GM19452 (cell line): ENCODE measurements at regions not wholly inside any gene's neighbourhood (a gene's known extent, or its start where the extent isn't known, plus 50 kb on each side); places are given as distances from the start of the nearest gene placed in this dataset.
"Not testable (repeated sequence)": the region's sequence is repeated elsewhere in the genome, so short reads cannot be mapped to it uniquely, and the experiment has no call there.

ENCODE experiments used
- ATAC-seq: cut with Tn5 transposase; IDR thresholded peaks from one replicate; pipeline ENCODE4 v1.9.1; 2021; ENCODE audit not compliant: unreplicated experiment

- no peak for ATAC-seq
Observed at GRCh38 chr16:52386694-52387093, 160.2 kb downstream of the TOX3 start.

GRCh38 chr16:52384378-52384777 is 162.6 kb downstream of the TOX3 start:
- no peak for ATAC-seq

GRCh38 chr16:52383640-52384292 is 163.2 kb downstream of the TOX3 start:
- no peak for ATAC-seq

- no peak for ATAC-seq
Observed at GRCh38 chr16:52383119-52383518, 163.8 kb downstream of the TOX3 start.

GRCh38 chr16:52379551-52379950 is 167.4 kb downstream of the TOX3 start:
- no peak for ATAC-seq

- no peak for ATAC-seq
Observed at GRCh38 chr16:52376676-52377280, 170.2 kb downstream of the TOX3 start.

- ATAC-seq: no peak
Observed at GRCh38 chr16:52372313-52372712, 174.6 kb downstream of the TOX3 start.

GRCh38 chr16:52368859-52369258 is 178.1 kb downstream of the TOX3 start:
- ATAC-seq: no peak

GRCh38 chr16:52367821-52368220 is 179.1 kb downstream of the TOX3 start:
- ATAC-seq: no peak

- no peak for ATAC-seq
Observed at GRCh38 chr16:52366983-52367382, 180.0 kb downstream of the TOX3 start.

GRCh38 chr16:52364500-52364899 is 182.4 kb downstream of the TOX3 start:
- ATAC-seq: no peak

GRCh38 chr16:52363082-52363481 is 183.9 kb downstream of the TOX3 start:
- no peak for ATAC-seq

- no peak for ATAC-seq
Observed at GRCh38 chr16:52357711-52358110, 189.2 kb downstream of the TOX3 start.

- no peak for ATAC-seq
Observed at GRCh38 chr16:52353249-52353648, 193.7 kb downstream of the TOX3 start.

GRCh38 chr16:52351451-52351850 is 195.5 kb downstream of the TOX3 start:
- ATAC-seq: no peak

- no peak for ATAC-seq
Observed at GRCh38 chr16:52350031-52350642, 196.8 kb downstream of the TOX3 start.

GRCh38 chr16:52346709-52347108 is 200.2 kb downstream of the TOX3 start:
- ATAC-seq: no peak

- not testable (repeated sequence) for ATAC-seq
Observed at GRCh38 chr16:52333673-52334072, 213.3 kb downstream of the TOX3 start.

GRCh38 chr16:52320930-52321439 is 226.0 kb downstream of the TOX3 start:
- ATAC-seq: no peak

- ATAC-seq: no peak
Observed at GRCh38 chr16:52318302-52319009, 228.5 kb downstream of the TOX3 start.

GRCh38 chr16:52316241-52316640 is 230.7 kb downstream of the TOX3 start:
- no peak for ATAC-seq

- no peak for ATAC-seq
Observed at GRCh38 chr16:52312716-52313115, 234.2 kb downstream of the TOX3 start.
